Astrocyte of the spinal cord (primary cell): ENCODE measurements at regions not wholly inside any gene's neighbourhood (a gene's known extent, or its start where the extent isn't known, plus 50 kb on each side); places are given as distances from the start of the nearest gene placed in this dataset.

Source experiments
- DNase-seq: peaks from one replicate; pipeline ENCODE4 v3.0.0; 2011; ENCODE audit warnings: low read depth, low spot score
- H3K4me3 ChIP-seq: 2 replicates; pipeline ENCODE4 v1.5.1; 2011; ENCODE audit warnings: low read depth, mild to moderate bottlenecking, low read length, moderate library complexity
- in situ Hi-C: cut with HindIII; loops from 2 replicates; pipeline ENCODE4 v1.10.0; 2017; ENCODE audit warnings: low sequenced_read_pairs
- TF ChIP-seq, protein P1 (sequence below): IDR thresholded peaks from 2 replicates; pipeline ENCODE4 v1.5.1; 2012; ENCODE audit warnings: low read depth, mild to moderate bottlenecking, low read length, inconsistent platforms

DNA sequence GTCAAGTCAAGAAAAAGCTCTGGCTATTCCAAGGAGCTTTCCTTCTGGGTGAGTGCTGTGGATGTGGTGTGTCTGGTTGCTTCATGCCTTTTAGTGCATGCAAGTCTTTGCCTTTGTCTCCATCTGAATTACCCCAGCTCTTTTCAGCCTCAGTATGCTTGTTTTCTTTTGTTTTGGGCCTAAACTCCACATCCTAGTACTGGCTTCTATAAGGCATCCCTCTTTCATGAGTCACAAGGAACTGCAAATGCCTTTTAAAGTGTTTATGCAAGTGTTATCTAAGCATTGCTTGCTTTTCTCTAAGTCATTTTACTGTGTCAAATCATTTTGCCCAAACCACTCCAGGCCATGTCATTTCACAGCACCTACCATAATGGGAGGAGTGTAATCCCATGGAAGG is 132.1 kb downstream of the PLCE1 start:
- TF ChIP-seq, protein P1, sequence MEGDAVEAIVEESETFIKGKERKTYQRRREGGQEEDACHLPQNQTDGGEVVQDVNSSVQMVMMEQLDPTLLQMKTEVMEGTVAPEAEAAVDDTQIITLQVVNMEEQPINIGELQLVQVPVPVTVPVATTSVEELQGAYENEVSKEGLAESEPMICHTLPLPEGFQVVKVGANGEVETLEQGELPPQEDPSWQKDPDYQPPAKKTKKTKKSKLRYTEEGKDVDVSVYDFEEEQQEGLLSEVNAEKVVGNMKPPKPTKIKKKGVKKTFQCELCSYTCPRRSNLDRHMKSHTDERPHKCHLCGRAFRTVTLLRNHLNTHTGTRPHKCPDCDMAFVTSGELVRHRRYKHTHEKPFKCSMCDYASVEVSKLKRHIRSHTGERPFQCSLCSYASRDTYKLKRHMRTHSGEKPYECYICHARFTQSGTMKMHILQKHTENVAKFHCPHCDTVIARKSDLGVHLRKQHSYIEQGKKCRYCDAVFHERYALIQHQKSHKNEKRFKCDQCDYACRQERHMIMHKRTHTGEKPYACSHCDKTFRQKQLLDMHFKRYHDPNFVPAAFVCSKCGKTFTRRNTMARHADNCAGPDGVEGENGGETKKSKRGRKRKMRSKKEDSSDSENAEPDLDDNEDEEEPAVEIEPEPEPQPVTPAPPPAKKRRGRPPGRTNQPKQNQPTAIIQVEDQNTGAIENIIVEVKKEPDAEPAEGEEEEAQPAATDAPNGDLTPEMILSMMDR, result no peak
- DNase-seq, result peak; percentile 86
- in situ Hi-C loops, result no loop called here
- H3K4me3 ChIP-seq, result no peak overlapping the region

DNA sequence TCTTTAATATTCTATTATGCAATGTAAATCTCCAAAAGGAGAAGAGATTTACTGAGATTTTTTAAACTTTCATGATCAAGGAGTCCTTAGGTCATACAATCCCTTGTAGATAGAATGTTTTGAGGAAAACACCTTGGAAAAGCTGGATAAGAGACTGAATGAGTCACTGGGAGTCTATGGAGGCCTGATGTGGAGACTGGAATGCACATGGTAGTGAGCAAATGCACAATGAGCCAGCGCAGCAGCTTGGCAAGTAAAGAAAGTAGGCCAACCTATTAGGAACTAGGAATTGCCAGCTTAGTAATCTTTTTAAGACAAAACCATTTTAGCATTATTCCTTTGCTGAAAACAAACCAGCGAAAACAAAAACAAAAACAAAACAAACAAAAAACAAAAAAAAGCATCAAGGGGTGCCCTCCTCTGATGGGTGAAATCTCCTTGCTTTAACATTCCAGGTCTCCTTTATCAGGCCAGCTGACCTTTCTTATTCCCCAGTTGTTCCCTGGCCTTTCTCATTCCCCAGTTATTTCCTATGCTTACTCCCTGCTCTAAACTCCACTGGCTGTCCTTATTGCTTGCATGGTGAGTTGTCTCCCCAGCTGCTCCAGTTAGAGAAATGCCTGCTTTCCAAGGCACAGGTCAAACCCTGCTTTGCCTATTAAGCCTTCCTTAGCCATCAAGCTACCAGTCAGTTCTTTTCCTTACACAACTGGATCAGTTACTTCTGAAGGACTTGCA is 135.8 kb downstream of the PLCE1 start:
- TF ChIP-seq, protein P1, result no peak
- in situ Hi-C loops, result no loop called here
- DNase-seq, result peak; percentile 78
- no peak overlapping the region for H3K4me3 ChIP-seq

DNA sequence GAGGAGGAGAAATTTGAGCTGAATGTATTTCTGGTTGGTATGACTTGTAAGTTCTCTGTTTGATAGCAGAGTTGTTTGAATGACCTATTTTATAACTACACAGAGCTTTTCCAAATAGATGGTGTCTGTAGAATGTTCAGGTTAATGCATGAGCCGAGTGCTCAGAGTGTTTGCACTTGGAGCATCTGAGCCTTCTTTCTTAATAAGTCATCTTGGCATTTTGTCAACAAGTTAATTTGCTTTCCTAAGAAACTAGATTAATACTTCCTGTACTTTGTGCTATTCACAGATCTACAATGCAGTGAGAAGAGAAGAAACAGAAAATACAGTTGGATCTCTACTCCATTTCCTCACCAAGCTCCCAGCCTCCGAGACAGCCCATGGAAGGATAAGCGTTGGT is 138.2 kb downstream of the PLCE1 start:
- DNase-seq, result peak; percentile 50
- TF ChIP-seq, protein P1, result no peak
- in situ Hi-C loops, result no loop called here
- H3K4me3 ChIP-seq, result no peak overlapping the region

DNA sequence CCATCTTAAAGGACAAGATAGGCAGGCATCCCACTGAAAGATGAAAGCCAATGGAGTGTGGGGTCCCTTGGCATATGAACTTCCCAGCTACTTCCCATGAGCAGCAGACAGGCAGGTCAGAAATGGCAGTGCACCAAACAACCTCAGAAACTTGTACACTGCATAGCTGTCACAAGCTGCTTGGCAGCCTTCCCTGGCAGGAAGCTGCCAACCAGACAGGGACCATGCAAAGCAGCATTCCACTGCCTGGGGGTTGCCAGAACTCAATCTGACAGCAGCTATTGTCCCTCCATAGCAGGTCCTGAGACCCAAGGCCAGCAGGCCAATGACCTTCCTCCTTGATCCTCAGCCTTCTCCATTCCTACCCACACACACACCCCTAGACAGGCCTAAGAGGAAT is 139.5 kb downstream of the PLCE1 start:
- in situ Hi-C loops, result no loop called here
- no peak overlapping the region for H3K4me3 ChIP-seq
- TF ChIP-seq, protein P1, result no peak
- no peak for DNase-seq

DNA sequence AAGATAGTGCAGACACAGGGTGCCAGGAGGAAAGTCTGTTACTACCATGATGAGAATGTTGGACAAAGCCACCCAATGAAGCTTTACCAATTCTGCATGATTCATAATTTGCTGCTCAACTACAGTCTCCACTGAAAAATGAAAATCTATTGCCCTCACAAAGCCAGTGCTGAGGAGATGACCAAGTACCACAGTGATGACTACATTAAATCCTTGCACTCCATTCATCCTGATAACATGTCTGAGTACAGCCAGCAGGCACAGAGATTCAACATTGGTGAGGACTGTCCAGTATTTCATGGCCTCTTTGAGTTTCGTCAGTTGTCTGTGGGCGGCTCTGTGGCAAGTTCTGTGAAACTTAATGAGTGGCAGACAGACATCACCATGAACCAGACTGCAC is 144.0 kb downstream of the PLCE1 start:
- no peak for DNase-seq

DNA sequence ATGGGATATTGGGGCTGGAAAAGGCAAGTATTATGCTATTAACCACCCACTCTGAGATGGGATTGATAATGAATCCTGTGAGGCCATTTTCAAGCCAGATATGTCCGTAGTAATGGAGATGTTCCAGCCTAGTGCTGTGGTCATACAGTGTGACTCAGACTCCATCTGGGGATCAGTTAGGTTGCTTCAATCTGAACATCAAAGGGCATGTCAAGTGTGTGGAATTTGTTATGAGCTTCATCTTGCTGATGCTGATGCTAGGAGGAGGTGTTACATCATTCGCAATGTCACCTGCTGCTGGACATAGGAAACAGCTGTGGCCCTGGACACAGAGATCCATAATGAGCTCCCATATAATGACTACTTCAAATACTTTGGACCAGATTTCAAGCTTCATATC is 144.7 kb downstream of the PLCE1 start:
- in situ Hi-C loops, result no loop called here
- TF ChIP-seq, protein P1, result no peak
- peak; percentile 48 for DNase-seq
- H3K4me3 ChIP-seq, result no peak overlapping the region

More for the DNA sequence above, 144.0 kb downstream of the PLCE1 start:
- TF ChIP-seq, protein P1, result no peak
- in situ Hi-C loops, result no loop called here
- no peak overlapping the region for H3K4me3 ChIP-seq
